OCI-LY7 (cell line): ENCODE measurements at regions not wholly inside any gene's neighbourhood (a gene's known extent, or its start where the extent isn't known, plus 50 kb on each side); places are given as distances from the start of the nearest gene placed in this dataset.

Experiments used
- EZH2phosphoT487 ChIP-seq: fragments of 200-600 bp; sonication (generic); IDR thresholded peaks from 2 replicates; pipeline ENCODE4 v1.6.1; 2018; ENCODE audit warnings: low read depth, borderline replicate concordance, mild to moderate bottlenecking, mixed run types, antibody characterized with exemption, low read length, moderate library complexity, mixed read lengths
- TF ChIP-seq, protein P1 (sequence below): fragments of 200-600 bp; sonication (generic); conservative IDR thresholded peaks from 2 replicates; pipeline ENCODE4 v1.5.1; 2014; ENCODE audit warnings: mild to moderate bottlenecking, antibody characterized with exemption, low read length, moderate library complexity, mixed read lengths

DNA sequence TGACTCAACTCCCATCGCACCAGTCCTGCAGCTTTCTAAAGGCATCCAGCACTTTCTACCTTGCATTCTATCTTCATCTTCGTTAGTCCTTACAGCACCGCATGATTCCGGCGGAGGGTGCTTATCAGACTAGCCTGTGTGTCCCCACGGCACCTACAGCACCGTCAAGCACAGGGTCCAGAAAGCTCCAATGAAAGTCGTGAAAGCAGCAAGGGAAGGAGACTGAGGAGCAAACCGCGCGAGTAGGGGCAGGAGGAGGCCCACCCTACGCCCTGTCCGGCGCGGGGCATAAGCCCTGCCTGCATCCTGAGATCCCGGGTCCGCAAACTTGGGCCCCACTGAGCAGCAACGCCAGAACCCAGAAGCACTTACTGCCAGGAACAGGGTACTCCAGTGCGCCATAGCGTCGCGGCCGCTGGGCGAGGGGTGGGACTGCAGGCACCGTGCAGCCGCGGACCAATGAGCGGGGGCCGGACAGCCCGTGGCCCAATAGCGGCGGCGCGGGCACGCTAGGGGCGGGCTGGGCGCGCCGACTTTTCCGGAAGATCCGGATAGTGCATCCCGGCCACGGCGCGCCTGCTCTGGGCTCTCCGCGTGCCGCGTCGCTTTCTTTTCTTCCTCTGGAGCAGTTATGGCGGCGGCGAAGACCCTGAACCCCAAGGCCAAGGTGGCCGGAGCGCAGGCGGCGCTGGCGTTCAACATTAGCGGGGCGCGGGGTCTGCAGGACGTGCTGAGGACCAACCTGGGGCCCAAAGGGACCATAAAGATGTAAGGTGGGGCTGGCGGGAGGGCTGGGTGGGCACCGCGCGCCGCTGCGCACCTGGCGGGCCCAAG is 122.1 kb upstream of the VKORC1L1 start:
- TF ChIP-seq, protein P1, sequence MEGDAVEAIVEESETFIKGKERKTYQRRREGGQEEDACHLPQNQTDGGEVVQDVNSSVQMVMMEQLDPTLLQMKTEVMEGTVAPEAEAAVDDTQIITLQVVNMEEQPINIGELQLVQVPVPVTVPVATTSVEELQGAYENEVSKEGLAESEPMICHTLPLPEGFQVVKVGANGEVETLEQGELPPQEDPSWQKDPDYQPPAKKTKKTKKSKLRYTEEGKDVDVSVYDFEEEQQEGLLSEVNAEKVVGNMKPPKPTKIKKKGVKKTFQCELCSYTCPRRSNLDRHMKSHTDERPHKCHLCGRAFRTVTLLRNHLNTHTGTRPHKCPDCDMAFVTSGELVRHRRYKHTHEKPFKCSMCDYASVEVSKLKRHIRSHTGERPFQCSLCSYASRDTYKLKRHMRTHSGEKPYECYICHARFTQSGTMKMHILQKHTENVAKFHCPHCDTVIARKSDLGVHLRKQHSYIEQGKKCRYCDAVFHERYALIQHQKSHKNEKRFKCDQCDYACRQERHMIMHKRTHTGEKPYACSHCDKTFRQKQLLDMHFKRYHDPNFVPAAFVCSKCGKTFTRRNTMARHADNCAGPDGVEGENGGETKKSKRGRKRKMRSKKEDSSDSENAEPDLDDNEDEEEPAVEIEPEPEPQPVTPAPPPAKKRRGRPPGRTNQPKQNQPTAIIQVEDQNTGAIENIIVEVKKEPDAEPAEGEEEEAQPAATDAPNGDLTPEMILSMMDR = no peak
- no peak for TF ChIP-seq EZH2phosphoT487
